ENCODE measurements at regions not wholly inside any gene's neighbourhood (a gene's known extent, or its start where the extent isn't known, plus 50 kb on each side); places are given as distances from the start of the nearest gene placed in this dataset.

- Histone ChIP-seq H3K4me3 (ENCODE audit: insufficient read depth, low read depth, low read length) (no peak overlapping the region), H3K56ac (ENCODE audit: extremely low read depth, insufficient read depth, low read length) (no peak overlapping the region), H3K27ac (ENCODE audit: insufficient read depth, low read length) (no peak overlapping the region), H3K4ac (ENCODE audit: low read depth, low read length) (no peak overlapping the region), H3K36me3 (ENCODE audit: control insufficient read depth, insufficient read depth, low read length) (no peaks in the 10 kb centered on the region), H4K20me1 (ENCODE audit: insufficient read depth, low read length) (no peaks in the 10 kb centered on the region), H2BK20ac (ENCODE audit: low read depth, low read length) (no peak overlapping the region), H3K23ac (ENCODE audit: low read depth, low read length) (no peak overlapping the region), H3K9ac (ENCODE audit: low read depth, low read length) (no peak overlapping the region), H3K9me3 (ENCODE audit: control insufficient read depth, insufficient read depth, low read length) (no peaks in the 10 kb centered on the region), H3K4me2 (ENCODE audit: low read depth, low read length) (no peak overlapping the region), H4K5ac (ENCODE audit: low read depth, low read length) (no peak overlapping the region), H3K27me3 (ENCODE audit: control insufficient read depth, insufficient read depth, low read length) (no peaks in the 10 kb centered on the region), H3K14ac (replicated peaks; ENCODE audit: low read depth, low read length) (no peak overlapping the region), H2AK5ac (ENCODE audit: low read depth, low read length) (no peak overlapping the region), H4K8ac (ENCODE audit: low read depth in 2 of 2, low read length in 2 of 2) (no peak overlapping the region), H3K9me1 (ENCODE audit: insufficient read depth, low read length) (no peaks in the 10 kb centered on the region), H3K18ac (ENCODE audit: low read depth, low read length) (no peak overlapping the region), H2AK9ac (replicated peaks; ENCODE audit: low read depth, low read length, poor library complexity) (no peak overlapping the region), H2AFZ (replicated peaks; ENCODE audit: low read length, poor library complexity) (no peak overlapping the region), H2BK120ac (ENCODE audit: low read depth, low read length) (no peak overlapping the region), H2BK5ac (ENCODE audit: low read depth, low read length, poor library complexity, severe bottlenecking) (no peak overlapping the region), H4K91ac (ENCODE audit: insufficient read depth, low read depth, low read length) (no peak overlapping the region), H2BK15ac (ENCODE audit: low read depth, low read length) (no peak overlapping the region), H3K79me1 (ENCODE audit: low read depth in 1 of 2, low read length in 2 of 2) (no peaks in the 10 kb centered on the region), H3K4me1 (ENCODE audit: control insufficient read depth, insufficient read depth, low read length) (no peaks in the 10 kb centered on the region)
- 100% methylated on average over 1 of the region's 4 CpGs; no CpG with 5 or more reads in 1 of the 2 experiments for WGBS, 2 experiments (ENCODE audit: extremely low coverage in 2 of 2, insufficient read length in 1 of 2)
- no TSS peak for BruUV-seq (replicated peaks)
- DNase-seq (no peak), ATAC-seq (ENCODE audit: low read depth) (no peak)
- intact Hi-C loops (cut with micrococcal nuclease) = no loop called here
- dilution Hi-C loops (cut with HindIII; ENCODE audit: low sequenced_read_pairs, unreplicated experiment) = no loop called here
- TF ChIP-seq RCOR1 (IDR thresholded peaks at IDR 0.05; ENCODE audit: insufficient replicate concordance, low read length) (no peak), SMC3 (IDR thresholded peaks at IDR 0.05; ENCODE audit: low read depth, low read length) (no peak), MXI1 (IDR thresholded peaks at IDR 0.05; ENCODE audit: borderline replicate concordance, low read depth, low read length) (no peak), CEBPB (IDR thresholded peaks at IDR 0.05; ENCODE audit: low read depth, low read length) (no peak), CHD1 (IDR thresholded peaks at IDR 0.05; ENCODE audit: low read depth, low read length) (no peak), MAZ (IDR thresholded peaks at IDR 0.05; ENCODE audit: borderline replicate concordance, low read depth, low read length) (no peak), MAFK (IDR thresholded peaks at IDR 0.05; ENCODE audit: low read depth, low read length) (no peak)
- TF ChIP-seq, protein P1, sequence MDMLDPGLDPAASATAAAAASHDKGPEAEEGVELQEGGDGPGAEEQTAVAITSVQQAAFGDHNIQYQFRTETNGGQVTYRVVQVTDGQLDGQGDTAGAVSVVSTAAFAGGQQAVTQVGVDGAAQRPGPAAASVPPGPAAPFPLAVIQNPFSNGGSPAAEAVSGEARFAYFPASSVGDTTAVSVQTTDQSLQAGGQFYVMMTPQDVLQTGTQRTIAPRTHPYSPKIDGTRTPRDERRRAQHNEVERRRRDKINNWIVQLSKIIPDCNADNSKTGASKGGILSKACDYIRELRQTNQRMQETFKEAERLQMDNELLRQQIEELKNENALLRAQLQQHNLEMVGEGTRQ (IDR thresholded peaks at IDR 0.05; ENCODE audit: low read depth, low read length) = no peak
- ChIA-PET POLR2A (ENCODE audit: unreplicated experiment) (no interaction called here), CTCF (interaction anchor here (0.9 to 1.2 kb wide), 2 partner anchors 8 to 17 kb away, joined by 3 read pairs; no protein-coding TSS in a partner anchor)
- in situ Hi-C loops (cut with MboI; ENCODE audit: low sequenced_read_pairs) = no loop called here
Observed at GRCh38 chr5:105898183-105898582, 1772.6 kb downstream of the EFNA5 start.

Data from IMR-90 (cell line).